ENCODE measurements at regions not wholly inside any gene's neighbourhood (a gene's known extent, or its start where the extent isn't known, plus 50 kb on each side); places are given as distances from the start of the nearest gene placed in this dataset.

DNA sequence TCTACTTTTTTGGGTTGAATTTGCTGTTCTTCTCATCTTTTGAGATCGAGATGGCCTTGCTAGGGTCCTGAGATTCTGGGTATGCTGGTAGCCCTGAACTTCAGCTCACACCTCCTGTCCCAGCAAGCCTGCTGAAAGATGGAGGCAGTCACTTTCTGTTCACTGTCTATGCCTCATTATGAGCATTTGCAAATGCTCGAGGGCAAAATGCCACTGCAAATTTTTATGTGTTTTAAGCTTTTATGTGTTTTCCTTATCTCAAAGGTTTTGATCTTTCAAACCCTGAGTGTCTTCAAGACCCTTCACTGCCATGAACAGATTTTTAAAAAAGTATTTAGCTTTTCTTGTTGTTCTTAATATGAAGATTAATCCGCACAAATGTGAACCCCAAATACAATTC, 766.7 kb upstream of the HS6ST1 start:
- DNase-seq, result no peak

DNA sequence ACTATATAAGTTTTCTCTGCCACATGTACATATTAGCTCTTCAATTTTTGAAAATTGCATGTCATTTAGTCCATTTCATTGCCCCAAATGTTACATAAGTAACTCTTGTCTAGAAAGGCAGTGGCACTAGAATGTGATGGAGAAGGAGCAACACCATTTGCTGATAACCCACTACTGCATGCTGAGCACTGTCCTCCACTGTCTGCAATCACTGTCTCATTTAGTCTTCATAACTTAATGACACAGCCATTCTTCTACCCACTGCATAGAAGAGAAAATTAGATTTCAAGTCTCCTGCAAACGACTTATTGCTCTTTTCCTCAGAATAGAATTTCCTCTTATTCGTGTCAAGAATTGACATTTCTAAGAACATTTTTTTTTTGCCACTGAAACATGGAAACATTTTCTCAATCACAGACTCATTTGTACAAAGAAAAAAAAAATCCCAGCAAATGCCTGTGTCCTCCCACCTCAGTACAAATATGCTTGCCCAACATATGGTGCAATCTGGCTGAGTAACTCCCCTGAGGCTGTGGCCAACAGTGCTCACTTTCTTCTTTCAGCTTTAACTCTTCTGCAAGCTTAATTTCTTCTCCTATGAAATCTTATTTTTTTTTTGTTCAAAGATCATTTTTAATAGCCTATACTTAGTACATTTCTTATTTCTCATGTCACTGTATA, 768.6 kb upstream of the HS6ST1 start:
- DNase-seq, result no peak

DNA sequence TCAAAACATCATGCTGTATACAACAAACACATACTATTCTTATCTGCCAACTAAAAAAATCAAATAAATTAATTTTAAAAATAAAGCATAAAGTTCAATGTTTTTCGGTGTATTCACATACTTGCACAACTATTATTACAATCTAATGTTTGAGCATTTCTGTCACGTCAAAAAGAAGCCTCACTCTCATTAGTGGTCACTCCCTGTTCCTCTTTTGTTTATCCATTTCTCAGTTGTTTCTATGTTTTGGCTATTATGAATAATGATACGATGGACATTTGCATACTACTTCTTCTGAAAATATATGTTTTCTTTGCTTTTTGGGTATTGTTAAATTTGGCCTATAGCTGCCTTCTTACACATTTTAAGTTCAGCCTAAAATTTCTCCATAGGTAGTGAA, 773.0 kb upstream of the HS6ST1 start:
- no peak for DNase-seq

DNA sequence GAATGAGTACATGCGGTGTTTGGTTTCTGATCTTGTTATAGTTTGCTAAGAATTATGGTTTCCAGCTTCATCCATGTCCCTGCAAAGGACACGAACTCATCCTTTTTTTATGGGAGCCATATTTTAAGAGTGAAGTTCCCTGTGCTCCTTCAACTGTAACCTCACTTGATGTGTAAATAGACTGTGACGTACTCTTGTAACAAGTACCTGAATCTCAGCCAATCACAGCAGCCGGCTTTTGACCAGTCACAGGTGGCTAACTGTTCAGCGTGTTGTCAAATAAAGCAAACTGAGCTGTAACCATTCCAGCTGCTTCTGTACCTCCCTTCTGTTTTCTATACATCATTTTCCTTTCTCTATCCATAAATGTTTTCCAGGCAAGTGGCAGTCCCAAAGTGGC, 774.3 kb upstream of the HS6ST1 start:
- no peak for DNase-seq

DNA sequence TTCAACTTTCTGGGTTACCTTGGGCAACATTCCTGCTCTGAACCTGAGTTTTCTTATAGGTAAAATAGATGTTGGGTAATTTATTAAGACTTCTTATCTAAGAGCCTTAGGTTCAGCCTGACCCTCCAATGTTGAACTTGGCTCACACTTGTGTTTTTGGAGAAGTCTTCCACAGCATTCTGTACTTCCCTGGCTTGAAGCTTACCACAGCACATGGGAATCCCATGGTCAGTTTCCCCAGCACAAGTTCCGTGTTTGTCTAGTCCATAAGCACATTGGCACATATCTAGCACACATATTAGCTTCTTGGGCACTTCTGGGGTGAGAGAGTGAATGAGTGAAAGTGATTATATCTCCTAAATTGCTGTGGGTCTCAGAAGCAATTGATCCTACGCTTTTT, 782.5 kb upstream of the HS6ST1 start:
- no peak for DNase-seq

DNA sequence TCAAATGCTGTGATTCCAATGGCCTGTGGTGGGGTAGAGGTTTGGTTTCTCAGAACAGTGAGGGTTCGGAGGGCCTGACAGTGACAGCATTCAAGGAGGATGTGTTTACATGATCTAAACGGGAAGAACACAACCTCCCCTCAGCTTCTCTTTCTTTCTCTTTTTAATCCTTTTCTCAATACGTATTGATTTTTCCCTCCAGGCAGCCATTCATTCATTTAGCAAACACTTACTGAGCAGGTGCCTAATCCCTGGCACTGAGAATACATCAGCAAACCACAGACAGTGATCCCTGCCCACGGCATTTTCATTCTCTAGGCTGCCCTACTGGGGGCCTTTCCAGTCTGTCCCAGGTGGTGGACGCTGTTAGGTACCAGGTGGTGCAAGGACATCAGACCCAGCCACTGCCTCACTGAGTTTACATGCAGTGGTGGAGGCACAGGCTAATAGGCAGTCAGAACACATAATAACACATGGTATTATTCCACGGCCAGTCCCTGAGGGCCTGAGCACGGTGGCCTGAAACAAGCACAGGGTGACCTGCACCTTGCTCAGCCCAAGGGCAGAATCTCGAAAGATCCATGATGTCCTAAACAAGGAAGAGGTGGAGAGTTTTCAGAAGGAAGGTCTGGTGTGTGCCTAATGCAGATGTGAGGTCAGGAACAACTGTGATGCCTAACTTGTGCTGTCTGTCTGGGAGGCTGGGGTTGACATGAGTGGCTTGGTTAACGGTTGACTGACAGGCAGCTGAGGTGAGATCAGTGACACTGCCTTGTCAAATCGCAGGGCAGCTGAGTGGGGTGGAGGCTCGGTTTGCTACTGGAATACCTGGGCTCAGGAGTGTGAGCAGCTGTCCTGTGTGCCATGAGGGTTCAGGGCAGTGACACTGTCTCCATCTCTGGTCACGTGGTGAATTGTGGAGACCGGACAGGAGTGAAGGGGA, 785.5 kb upstream of the HS6ST1 start:
- no peak for DNase-seq

DNA sequence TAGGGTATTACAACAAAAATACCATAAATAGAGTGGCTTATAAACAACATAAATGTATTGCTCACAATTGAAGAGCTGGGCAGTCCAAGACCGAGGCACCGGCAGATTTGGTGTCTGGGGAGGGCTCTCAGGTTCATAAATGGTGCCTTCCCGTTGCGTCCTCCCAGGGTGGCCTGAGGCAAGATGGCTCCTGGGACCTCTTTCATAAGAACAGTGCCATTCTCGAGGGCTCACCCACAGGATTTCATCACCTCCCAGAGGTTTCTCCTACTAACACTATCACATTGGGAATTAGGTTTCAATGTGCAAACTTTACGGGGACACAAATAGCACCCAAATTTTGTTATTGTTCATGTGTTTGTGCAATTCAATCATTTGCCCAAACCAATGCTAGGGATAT, 793.5 kb upstream of the HS6ST1 start:
- no peak for DNase-seq

DNA sequence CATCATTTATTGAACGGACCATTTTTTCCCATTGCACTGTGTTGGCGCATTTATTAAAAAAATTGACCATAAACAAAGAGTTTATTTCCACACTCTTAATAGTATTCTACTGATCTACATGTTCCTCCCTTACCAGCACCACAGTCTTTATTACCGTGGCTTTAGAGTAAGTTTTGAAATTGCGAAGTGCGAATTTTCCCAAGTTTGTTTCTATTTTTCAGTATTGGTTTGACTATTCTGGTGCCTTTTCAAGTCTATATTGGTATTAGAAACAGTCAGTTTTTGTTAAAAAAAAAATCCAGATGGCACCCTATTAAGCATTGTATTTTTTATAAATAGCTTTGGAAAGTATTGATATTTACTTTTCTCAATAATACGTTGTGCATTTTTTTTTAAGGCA, 795.1 kb upstream of the HS6ST1 start:
- no peak for DNase-seq

DNA sequence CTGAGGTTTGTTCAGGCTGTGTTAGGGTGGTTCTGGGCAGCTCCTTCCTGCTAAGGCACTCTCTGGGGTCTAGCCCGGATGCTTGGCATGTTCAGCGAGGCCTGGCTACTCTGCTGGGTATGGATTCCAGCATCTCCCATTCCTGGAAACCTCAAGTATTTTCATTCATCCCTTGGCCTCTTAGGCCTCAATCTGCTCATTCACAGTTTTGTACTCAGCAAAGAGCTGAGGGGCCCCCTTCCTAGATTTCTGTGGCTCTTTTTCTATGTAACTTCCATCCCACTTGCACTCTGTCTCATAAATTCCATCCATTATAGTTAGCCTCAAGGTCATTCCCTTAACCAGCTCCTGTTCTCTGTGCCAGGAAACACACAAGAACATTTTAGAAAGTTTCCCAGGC, 798.8 kb upstream of the HS6ST1 start:
- no peak for DNase-seq

DNA sequence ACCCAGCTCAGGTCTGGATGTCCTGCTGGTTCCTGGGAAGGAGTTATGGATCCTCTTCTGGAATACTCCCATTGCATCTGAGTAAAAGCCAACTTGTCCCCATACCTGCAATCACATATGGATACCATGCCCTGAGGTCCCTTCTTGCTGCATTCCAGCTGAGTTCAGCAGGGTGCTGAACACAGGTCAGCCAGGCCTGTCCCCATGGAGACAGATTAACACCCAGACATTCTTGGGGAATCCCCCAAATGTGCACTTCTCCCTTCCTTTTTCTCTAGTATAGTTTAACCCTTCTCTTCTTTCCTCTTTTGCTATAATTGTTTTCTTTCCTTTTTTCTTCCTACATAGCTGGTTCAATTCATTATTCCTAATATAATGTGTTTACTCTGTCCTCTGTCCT, 799.6 kb upstream of the HS6ST1 start:
- no peak for DNase-seq

DNA sequence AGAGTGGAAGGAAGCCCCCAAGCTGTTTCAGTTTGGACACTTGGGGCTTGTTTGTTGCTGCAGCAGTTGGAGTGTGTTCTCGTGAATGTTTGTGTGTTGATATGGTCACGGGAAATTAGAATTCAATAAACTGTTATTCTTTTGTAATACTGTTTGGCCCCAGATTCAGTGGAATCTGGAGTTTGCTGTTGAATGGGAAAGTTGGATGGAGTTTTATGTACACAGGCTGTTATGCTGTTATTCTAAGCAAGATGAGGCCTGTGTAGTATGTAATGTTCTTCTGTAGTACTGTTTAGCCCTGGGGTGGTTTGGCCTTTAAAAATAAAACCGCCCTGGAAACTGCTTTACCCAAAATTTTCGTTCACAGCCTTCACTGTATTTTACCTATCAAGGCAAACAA, 810.4 kb upstream of the HS6ST1 start:
- no peak for DNase-seq

DNA sequence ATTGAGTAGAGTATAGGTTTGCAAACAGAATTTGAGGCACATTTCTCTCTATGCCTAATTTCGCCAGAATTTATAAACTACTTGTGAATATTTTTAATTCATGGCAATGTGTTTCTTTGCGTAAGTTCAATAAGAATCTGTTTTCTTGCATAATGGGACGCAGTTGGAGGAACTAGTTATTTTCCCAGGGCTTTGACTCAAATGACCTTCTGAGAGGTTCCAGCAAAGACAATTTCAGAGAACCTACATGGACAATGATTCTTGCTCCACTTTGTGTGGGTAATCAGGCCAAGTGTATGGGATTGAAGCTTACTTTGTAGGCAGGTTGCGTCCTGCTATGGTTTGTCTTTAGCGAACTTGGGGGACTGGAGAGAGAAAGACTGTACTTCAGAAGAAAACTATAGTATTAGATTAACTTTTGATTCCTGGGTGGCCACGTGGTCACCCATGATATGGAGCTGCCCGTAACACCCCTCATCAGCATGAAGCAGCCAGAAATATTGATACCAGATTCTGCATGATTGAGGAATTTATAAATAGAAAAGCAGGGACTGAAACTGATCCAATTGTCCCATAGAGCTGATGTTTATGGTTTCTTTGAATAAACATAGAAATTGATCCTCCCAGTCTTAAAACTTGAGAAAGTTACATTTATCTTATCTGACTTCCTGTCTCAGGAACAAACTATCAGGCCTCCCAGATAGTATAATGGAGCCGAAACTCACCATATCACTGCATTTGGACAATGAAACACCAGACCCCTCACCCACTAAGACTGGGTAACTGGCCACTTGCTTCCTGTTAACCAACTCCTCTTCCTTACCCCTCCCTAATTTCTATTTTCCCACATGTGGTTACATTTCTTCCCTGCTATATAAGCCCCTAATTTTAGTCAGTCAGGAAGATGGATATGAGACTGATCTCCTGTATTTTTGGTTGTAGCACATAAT, 815.3 kb upstream of the HS6ST1 start:
- no peak for DNase-seq

DNA sequence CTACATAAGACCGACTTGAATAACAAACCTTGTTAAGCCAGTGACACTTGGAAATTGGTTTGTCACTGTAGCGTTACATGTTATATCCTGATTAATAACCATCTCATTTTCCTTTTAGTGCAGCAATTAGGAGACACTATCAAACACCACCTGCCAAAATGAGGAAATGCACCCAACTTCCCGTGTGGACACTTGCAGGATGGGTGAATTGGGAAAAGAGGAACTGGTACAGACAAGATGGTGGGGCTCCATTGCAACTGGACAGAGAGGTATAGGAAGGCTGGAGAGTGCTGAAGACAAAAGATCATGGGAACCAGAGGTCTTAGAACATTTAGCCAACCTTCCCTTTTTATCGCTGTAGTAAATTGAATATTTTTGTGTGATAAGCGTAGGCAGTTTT, 816.3 kb upstream of the HS6ST1 start:
- DNase-seq, result no peak

DNA sequence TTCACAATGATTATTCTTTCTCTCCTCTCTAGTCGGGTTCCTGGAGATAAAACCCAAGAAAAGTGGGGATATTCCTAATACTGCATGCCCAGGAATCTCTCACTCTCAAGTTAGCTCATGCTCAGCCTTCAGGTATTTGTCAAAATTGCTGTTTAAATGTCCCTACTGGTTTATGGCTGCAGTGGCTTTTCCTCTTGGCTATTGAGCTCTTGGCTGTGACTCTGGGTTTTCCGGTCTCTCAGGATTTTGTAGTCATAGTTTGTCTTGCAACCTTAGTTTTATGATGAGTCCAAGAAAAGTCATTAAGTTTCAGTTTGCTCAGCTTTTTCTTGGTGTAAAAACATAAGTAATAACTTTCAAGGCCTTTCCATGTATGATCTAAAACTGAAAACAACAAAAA, 820.7 kb upstream of the HS6ST1 start:
- no peak for DNase-seq

DNA sequence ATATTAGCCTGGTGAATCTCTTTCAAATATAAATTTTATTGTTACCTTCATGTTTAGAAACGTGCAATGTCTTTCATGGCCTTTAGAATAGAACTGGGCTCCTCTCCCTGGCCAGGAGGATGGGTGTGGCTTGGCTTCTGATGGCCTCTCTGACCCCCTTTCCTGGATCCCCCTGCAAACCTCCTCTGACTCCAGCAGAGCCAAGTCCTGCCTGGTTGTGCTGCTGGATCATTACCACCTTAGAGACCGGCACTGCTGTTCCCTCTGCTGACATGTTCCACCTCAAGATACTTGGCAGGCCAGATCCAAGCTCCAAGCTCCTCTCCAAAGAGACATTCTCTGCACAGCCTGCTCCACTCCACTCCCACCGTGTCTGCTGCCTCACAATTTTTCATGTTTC, 823.8 kb upstream of the HS6ST1 start:
- no peak for DNase-seq

DNA sequence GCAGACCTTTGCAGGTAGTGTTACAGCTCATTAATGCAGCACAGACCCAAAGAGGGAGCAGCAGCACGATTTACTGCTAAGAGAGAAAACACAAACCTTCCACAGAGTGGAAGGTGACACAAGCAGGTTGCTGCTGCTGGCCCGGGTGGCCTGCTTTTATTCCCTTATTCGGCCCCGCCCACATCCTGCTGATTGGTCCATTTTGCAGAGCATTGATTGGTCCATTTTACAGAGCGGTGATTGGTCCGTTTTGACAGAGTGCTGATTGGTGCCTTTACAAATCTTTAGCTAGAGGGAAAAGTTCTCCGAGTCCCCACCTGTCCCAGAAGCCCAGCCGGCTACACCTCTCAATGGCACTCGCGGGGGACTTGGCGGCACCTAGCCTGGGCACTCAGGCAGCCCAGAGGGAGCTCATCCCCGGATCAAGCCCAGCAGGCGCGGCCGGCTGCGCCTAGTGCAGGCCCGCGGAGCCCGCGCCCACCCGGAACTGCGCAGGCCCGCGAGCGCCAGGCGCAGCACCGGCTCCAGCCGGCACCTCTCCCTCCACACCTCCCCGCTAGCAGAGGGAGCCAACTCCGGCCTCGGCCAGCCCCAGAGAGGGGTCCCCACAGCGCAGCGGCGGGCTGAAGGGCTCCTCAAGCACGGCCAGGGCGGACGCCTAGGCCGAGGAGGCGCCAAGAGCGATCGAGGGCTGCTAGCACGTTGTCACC, 825.6 kb upstream of the HS6ST1 start:
- no peak for DNase-seq

DNA sequence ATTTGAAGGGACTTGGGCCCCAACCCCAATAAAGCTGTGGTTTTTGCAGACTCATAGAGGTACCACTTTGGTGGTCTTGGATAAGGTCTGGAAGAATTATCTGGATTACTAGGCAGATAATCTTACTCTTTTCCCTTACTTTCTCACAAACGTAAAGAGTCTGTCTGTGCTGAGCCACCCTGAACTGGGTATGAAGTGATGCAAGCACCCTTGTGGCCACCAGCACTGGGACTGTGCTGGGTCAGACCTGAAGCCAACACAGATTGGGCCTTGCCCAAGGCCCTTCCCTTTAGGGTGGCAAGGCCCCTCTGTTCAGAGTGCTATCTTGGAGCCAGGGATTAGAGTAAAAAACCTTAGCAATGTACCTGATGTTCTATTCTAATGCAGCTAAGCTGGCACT, 827.0 kb upstream of the RAB6C start:
- no peak for DNase-seq

DNA sequence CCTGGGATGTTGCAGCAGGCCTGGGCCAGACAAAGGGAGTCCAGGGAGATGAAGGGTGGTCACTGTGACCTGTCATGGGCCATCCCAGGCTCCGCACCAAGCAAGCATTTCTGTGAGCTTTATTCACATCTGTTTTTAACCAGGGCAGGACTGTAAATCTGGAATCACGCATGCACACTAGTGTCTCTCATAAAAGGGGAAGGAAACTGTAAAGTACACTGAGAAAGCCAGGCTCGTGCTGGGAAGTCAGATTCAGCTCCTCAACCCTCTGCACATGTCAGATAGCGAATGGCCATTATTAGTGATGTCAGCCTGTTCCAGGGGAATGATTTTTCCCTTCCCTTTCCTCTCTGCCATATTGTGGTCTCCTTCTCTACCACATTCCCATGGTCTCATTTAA, 818.6 kb upstream of the RAB6C start:
- no peak for DNase-seq

DNA sequence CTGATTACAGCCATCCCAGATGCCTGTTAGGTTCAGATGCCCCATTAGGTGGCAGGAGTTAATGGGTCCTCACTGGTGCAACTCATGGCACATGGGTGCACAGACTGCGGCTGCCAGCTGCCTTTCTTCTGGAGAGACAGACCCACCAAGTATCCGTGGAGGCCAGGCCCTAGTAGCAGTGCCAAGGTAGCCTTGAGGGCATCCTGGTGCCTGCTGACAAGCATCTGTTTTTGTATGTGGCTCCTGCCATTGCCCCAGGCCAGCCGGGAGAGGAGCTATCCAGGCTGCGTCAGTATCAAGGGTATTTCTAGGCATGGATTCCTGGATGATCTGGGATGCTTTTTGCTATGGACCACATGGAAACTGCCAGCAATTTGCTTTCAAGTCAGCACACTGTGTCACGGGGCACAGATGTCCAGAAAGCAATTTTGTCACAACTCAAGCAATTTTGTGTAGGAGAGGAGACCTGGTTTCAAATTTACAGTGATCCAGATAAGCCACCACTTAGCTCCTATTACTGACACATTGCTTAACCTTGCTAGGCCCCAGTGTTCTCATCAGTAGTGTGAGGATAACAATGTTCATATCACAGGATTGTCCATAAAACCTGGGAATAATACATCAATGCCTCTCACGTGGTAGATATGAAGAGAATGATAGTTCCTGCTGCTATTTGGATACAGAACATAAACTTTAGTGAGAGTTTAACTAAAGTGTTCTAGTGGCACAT, 815.1 kb upstream of the RAB6C start:
- no peak for DNase-seq

DNA sequence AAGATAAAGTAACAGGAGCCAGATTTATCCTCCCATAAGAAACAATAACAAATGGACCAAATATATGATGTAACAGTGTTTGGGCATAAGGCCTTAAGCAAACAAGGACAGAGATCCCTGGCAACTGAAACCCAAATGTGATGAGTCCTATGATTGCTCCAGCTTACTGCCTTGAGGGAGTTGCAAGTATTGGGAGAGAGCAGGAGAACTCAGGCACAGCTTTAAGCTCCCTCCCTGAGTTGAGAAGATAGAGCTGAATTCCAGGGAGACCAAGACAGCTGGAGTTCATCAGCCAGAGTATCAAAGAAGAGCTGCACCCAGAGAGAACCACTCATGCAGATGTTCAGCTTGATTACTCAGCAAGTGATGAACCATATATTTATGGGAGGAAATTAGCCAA, 814.5 kb upstream of the RAB6C start:
- peak; percentile 90 for DNase-seq

DNA sequence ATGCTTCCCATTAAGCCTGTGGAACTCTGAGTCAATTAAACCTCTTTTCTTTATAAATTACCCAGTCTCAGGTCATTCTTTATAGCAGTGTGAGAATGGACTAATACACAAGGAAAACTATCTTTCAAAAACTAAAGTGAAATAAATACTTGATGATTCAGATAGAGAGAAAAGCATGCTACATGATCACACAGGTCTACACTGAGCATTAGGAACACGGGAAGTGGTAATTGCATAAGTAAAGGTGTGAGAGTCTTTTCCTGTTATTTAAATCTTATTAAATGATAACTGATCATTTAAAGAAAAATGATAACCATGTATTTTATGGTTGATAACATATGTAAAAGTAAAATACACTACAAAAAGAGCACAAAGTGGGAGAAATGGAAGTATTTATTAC, 812.0 kb upstream of the RAB6C start:
- no peak for DNase-seq
